Natural killer cell (primary cell): ENCODE measurements at regions not wholly inside any gene's neighbourhood (a gene's known extent, or its start where the extent isn't known, plus 50 kb on each side); places are given as distances from the start of the nearest gene placed in this dataset.
"Not testable (repeated sequence)": the region's sequence is repeated elsewhere in the genome, so short reads cannot be mapped to it uniquely, and the experiment has no call there.

ENCODE experiments used
- ATAC-seq, 3 donors: fragments of 150-1000 bp in 2 of 3; fragments of 200-7000 bp in 1 of 3; cut with Tn5 transposase; 1 replicate in 1 of 3; 2 replicates in 2 of 3; pipeline ENCODE4 v1.10.0; 2021; ENCODE audit warnings: mild to moderate bottlenecking in 2 of 3, moderate library complexity in 2 of 3
- DNase-seq, 2 donors: peaks; one replicate each; pipeline versions ENCODE4 v3.0.0 to v3.0.0-alpha.2; 2013 to 2021; ENCODE audit warnings: mixed read lengths in 1 of 2
- H3K27ac ChIP-seq: one replicate; pipeline ENCODE4 v1.5.1; 2013; ENCODE audit warnings: mild to moderate bottlenecking, low read length
- H3K27me3 ChIP-seq: one replicate; pipeline ENCODE4 v1.6.1; 2013; ENCODE audit warnings: low read length; ENCODE audit not compliant: control insufficient read depth, insufficient read depth
- H3K36me3 ChIP-seq: one replicate; pipeline ENCODE4 v1.6.1; 2013; ENCODE audit warnings: low read length; ENCODE audit not compliant: control insufficient read depth, insufficient read depth
- H3K4me1 ChIP-seq: one replicate; pipeline ENCODE4 v1.6.1; 2013; ENCODE audit warnings: low read length; ENCODE audit not compliant: control insufficient read depth, insufficient read depth
- H3K4me3 ChIP-seq: one replicate; pipeline ENCODE4 v1.5.1; 2013; ENCODE audit warnings: low read length
- H3K9me3 ChIP-seq: one replicate; pipeline ENCODE4 v1.6.1; 2013; ENCODE audit warnings: low read length; ENCODE audit not compliant: control insufficient read depth, insufficient read depth
- H3K27ac Mint-ChIP-seq, 2 donors: one replicate each; pipeline ENCODE4 v1.8.0; 2022; ENCODE audit warnings: mild to moderate bottlenecking in 2 of 2, mixed read lengths in 2 of 2, moderate library complexity in 1 of 2
- H3K27me3 Mint-ChIP-seq, 2 donors: one replicate each; pipeline ENCODE4 v1.8.0; 2022; ENCODE audit warnings: low read depth in 2 of 2, mixed read lengths in 2 of 2
- H3K36me3 Mint-ChIP-seq: one replicate; pipeline ENCODE4 v1.8.0; 2022; ENCODE audit warnings: mixed read lengths
- H3K4me1 Mint-ChIP-seq, 2 donors: one replicate each; pipeline ENCODE4 v1.8.0; 2022; ENCODE audit warnings: mixed read lengths in 2 of 2
- H3K4me3 Mint-ChIP-seq: one replicate; pipeline ENCODE4 v1.8.0; 2022; ENCODE audit warnings: mild to moderate bottlenecking, moderate library complexity, mixed read lengths
- H3K9me3 Mint-ChIP-seq, 2 donors: one replicate each; pipeline ENCODE4 v1.8.0; 2022; ENCODE audit warnings: mixed read lengths in 2 of 2
- WGBS: methylation state at CpG from one replicate; pipeline ENCODE4 v1.1.7; 2013; ENCODE audit warnings: missing lambda C conversion rate; ENCODE audit not compliant: insufficient coverage; 5-methylcytosine and 5-hydroxymethylcytosine counted together
- intact Hi-C: fragments of 100-400 bp; cut with micrococcal nuclease; formaldehyde crosslinking; loops from one replicate; pipeline ENCODE4 v1.14.2; 2022
- TF ChIP-seq, protein P1 (sequence below): fragments of 200-600 bp; IDR thresholded peaks from one replicate; pipeline ENCODE4 v1.8.0; 2022; ENCODE audit warnings: antibody characterized with exemption

DNA sequence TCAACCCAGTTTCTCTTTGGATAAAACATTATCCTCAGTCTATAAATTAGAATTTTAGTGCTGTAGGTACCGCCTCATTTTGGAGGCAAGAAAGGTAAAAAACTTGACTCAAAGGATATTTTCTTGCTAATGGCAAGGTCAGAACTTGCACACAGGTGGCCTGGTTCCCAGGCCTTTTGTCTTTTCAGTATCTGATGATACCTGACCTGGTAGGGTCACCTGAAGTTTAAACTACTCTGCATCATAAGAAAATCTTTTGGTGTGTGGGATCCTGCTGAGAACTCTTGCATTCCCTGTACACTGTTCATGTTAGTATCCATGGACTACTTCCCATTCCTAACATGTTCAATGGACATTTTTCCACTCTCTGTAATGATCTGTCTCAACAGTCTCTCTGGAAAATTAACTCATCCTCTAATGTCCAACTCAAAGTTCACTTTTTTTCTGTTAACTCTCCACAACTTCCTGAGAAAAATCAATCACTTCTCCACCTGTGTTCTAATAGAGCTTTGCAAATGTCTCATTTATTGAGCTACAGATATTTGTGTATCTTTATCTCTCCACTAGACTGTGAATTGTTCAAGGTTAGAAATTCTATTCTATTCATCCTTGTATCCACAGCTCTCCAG lies 317.1 kb upstream of the SOX9 start:
- Mint-ChIP-seq H3K27ac (no peak overlapping the region), H3K36me3 (no peaks in the 10 kb centered on the region), H3K4me3 (no peak overlapping the region), H3K4me1 (no peaks in the 10 kb centered on the region), H3K9me3 (peaks cover 5 to 11% of the 10 kb centered on the region in 2 donors), H3K27me3 (no peaks in the 10 kb centered on the region)
- H3K27ac ChIP-seq: no peak overlapping the region
- H3K27me3 ChIP-seq: no peaks in the 10 kb centered on the region
- no peaks in the 10 kb centered on the region for H3K4me1 ChIP-seq
- WGBS: 100% methylated on average over 1 of the region's 1 CpG
- no peak for DNase-seq
- no peak overlapping the region for H3K4me3 ChIP-seq
- intact Hi-C loops: no loop called here
- TF ChIP-seq, protein P1, sequence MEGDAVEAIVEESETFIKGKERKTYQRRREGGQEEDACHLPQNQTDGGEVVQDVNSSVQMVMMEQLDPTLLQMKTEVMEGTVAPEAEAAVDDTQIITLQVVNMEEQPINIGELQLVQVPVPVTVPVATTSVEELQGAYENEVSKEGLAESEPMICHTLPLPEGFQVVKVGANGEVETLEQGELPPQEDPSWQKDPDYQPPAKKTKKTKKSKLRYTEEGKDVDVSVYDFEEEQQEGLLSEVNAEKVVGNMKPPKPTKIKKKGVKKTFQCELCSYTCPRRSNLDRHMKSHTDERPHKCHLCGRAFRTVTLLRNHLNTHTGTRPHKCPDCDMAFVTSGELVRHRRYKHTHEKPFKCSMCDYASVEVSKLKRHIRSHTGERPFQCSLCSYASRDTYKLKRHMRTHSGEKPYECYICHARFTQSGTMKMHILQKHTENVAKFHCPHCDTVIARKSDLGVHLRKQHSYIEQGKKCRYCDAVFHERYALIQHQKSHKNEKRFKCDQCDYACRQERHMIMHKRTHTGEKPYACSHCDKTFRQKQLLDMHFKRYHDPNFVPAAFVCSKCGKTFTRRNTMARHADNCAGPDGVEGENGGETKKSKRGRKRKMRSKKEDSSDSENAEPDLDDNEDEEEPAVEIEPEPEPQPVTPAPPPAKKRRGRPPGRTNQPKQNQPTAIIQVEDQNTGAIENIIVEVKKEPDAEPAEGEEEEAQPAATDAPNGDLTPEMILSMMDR: no peak
- H3K9me3 ChIP-seq: peaks cover 6% of the 10 kb centered on the region
- no peak for ATAC-seq
- H3K36me3 ChIP-seq: no peaks in the 10 kb centered on the region

DNA sequence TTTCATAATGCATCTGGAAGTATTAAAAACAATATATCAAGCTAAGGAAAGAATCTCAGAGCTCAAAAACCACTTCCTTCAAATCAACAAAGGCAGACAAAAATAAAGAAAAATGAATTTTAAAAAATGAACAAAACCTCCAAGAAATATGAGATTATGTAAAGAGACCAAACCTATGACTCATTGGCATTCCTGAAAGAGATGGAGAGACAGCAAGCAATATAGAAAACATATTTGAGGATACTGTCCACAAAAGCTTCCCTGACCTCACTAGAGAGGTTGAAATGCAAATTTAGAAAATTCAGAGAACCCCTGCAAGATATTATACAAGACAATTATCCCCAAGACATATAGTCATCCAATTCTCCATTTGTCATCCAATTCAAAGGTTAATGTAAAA lies 311.3 kb upstream of the SOX9 start:
- H3K27ac ChIP-seq: no peak overlapping the region
- peaks cover 6% of the 10 kb centered on the region for H3K9me3 ChIP-seq
- Mint-ChIP-seq H3K9me3 (peaks cover 9 to 13% of the 10 kb centered on the region in 2 donors), H3K36me3 (no peaks in the 10 kb centered on the region), H3K27ac (no peak overlapping the region), H3K27me3 (no peaks in the 10 kb centered on the region), H3K4me1 (no peaks in the 10 kb centered on the region), H3K4me3 (no peak overlapping the region)
- H3K36me3 ChIP-seq: no peaks in the 10 kb centered on the region
- H3K4me1 ChIP-seq: no peaks in the 10 kb centered on the region
- intact Hi-C loops: no loop called here
- TF ChIP-seq, protein P1: no peak
- H3K4me3 ChIP-seq: no peak overlapping the region
- H3K27me3 ChIP-seq: no peaks in the 10 kb centered on the region
- ATAC-seq: no peak
- DNase-seq: no peak

DNA sequence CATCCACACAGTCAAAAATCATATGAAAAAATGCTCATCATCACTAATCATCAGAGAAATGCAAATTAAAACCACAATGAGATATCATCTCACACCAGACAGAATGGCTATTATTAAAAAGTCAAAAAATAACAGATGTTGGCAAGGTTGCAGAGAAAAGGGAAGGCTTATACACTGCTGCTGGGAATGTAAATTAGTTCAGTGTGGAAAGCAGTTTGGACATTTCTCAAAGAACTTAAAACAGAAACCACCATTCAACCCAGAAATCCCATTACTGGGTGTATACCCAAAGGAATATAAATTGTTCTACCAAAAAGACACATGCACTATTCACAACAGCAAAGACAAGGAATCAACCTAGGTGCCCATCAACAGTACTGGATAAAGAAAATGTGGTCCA lies 307.0 kb upstream of the SOX9 start:
- H3K9me3 Mint-ChIP-seq, DNase-seq, H3K27ac Mint-ChIP-seq, H3K4me1 ChIP-seq, H3K4me3 Mint-ChIP-seq, H3K4me1 Mint-ChIP-seq, H3K27me3 Mint-ChIP-seq, H3K4me3 ChIP-seq, H3K36me3 Mint-ChIP-seq, H3K27ac ChIP-seq, H3K27me3 ChIP-seq, H3K9me3 ChIP-seq, intact Hi-C loops, ATAC-seq, H3K36me3 ChIP-seq: not testable (repeated sequence)

DNA sequence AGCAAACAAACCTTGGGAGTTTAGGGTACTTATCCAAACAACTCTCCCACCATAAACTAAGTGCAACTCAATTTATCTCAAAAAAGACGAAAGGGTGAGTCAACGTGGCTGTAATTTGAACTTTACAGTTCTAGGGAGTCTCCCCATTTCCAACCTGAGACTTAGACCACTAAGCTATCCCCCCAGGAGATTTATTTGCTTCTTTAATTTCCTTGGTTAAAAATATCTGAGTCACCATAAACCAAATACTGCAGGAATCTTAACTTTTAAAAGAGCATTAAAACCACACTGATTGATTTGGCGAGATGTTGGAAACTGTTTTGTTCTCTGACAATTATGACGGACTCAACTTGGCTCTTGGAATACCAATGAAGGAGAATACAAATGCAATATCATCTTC lies 299.3 kb upstream of the SOX9 start:
- Histone ChIP-seq H3K9me3 (no peaks in the 10 kb centered on the region), H3K4me3 (no peak overlapping the region), H3K4me1 (no peaks in the 10 kb centered on the region), H3K36me3 (no peaks in the 10 kb centered on the region), H3K27ac (no peak overlapping the region), H3K27me3 (no peaks in the 10 kb centered on the region)
- Mint-ChIP-seq H3K36me3 (no peaks in the 10 kb centered on the region), H3K4me3 (no peak overlapping the region), H3K9me3 (peaks cover 5 to 6% of the 10 kb centered on the region in 2 donors), H3K27ac (no peak overlapping the region), H3K4me1 (no peaks in the 10 kb centered on the region), H3K27me3 (no peaks in the 10 kb centered on the region)
- WGBS: 81% methylated on average over 4 of the region's 4 CpGs
- ATAC-seq: no peak
- TF ChIP-seq, protein P1: no peak
- intact Hi-C loops: no loop called here
- no peak for DNase-seq
